NCI-H2081 (cell line): ENCODE measurements at regions not wholly inside any gene's neighbourhood (a gene's known extent, or its start where the extent isn't known, plus 50 kb on each side); places are given as distances from the start of the nearest gene placed in this dataset.
"Not testable (repeated sequence)": the region's sequence is repeated elsewhere in the genome, so short reads cannot be mapped to it uniquely, and the experiment has no call there.

Experiments used
- DNase-seq, 2 experiments: peaks; one replicate each; lab custom pipeline; 2025; lab: John Stamatoyannopoulos, UW

GRCh38 chr12:131192951-131193350, 239.2 kb downstream of the ADGRD1 start:
- DNase-seq: no peak

GRCh38 chr12:131194166-131194565, 240.5 kb downstream of the ADGRD1 start:
- DNase-seq: no peak

GRCh38 chr12:131195796-131196195, 242.1 kb downstream of the ADGRD1 start:
- no peak for DNase-seq

GRCh38 chr12:131196220-131196619, 242.5 kb downstream of the ADGRD1 start:
- no peak for DNase-seq

- no peak for DNase-seq
Measured at GRCh38 chr12:131197490-131197889, 243.8 kb downstream of the ADGRD1 start.

GRCh38 chr12:131199221-131199620, 245.5 kb downstream of the ADGRD1 start:
- no peak for DNase-seq

GRCh38 chr12:131201912-131202311, 248.2 kb downstream of the ADGRD1 start:
- DNase-seq: not testable (repeated sequence)

- DNase-seq: no peak
Measured at GRCh38 chr12:131202592-131203378, 249.1 kb downstream of the ADGRD1 start.

- DNase-seq: no peak
Measured at GRCh38 chr12:131203666-131204415, 250.1 kb downstream of the ADGRD1 start.

- DNase-seq: no peak
Measured at GRCh38 chr12:131204416-131205274, 250.9 kb downstream of the ADGRD1 start.

GRCh38 chr12:131205275-131205933, 251.7 kb downstream of the ADGRD1 start:
- DNase-seq: not testable (repeated sequence)

- DNase-seq: not testable (repeated sequence)
Measured at GRCh38 chr12:131206630-131207299, 253.1 kb downstream of the ADGRD1 start.

- not testable (repeated sequence) for DNase-seq
Measured at GRCh38 chr12:131207300-131207660, 253.6 kb downstream of the ADGRD1 start.

GRCh38 chr12:131207841-131208240, 254.1 kb downstream of the ADGRD1 start:
- DNase-seq: not testable (repeated sequence)

- no peak for DNase-seq
Measured at GRCh38 chr12:131208425-131208824, 254.7 kb downstream of the ADGRD1 start.

- no peak for DNase-seq
Measured at GRCh38 chr12:131209082-131210070, 255.7 kb downstream of the ADGRD1 start.

GRCh38 chr12:131210506-131211339, 257.0 kb downstream of the ADGRD1 start:
- no peak for DNase-seq

GRCh38 chr12:131211340-131211938, 257.7 kb downstream of the ADGRD1 start:
- DNase-seq: no peak
